GM23248 (cell line): ENCODE measurements at regions not wholly inside any gene's neighbourhood (a gene's known extent, or its start where the extent isn't known, plus 50 kb on each side); places are given as distances from the start of the nearest gene placed in this dataset.

Experiments
- EZH2 ChIP-seq: fragments of 200-600 bp; sonication (generic); IDR thresholded peaks from 2 replicates; pipeline ENCODE4 v1.6.1; 2018; ENCODE audit warnings: antibody characterized with exemption, mild to moderate bottlenecking; ENCODE audit not compliant: insufficient read depth, poor library complexity, severe bottlenecking
- EZH2phosphoT487 ChIP-seq: fragments of 200-600 bp; sonication (generic); IDR thresholded peaks from 2 replicates; pipeline ENCODE4 v1.6.1; 2018; ENCODE audit warnings: antibody characterized with exemption, moderate library complexity, mild to moderate bottlenecking, low read depth; ENCODE audit not compliant: insufficient read depth

DNA sequence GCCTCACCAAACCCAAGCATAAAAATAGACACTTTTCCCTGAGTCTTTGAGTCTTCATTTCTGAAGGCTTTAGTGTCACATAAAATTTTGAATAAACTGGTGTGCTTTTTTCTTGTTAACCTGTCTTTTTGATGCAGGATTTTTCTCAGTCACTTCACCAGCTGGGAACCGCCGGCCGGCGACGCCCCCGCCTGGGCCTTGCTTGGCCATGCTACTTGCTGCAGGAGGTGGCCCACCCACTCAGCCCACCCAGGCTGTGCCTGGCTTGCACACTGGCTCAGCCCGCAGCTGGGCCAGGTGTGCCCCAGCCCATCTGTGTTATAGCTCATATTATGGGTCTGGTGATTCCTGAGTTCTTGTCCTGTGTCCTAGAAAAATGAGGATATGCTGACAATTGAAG lies 247.4 kb upstream of the CACNA2D1 start:
- TF ChIP-seq EZH2 = no peak
- TF ChIP-seq EZH2phosphoT487 = no peak
